GM19239 (cell line): ENCODE measurements at regions not wholly inside any gene's neighbourhood (a gene's known extent, or its start where the extent isn't known, plus 50 kb on each side); places are given as distances from the start of the nearest gene placed in this dataset.

Experiments
- DNase-seq: peaks from one replicate; pipeline ENCODE4 v3.0.0; 2011; ENCODE audit warnings: low spot score; ENCODE audit not compliant: insufficient read length
- FAIRE-seq: peaks from 2 replicates; lab custom pipeline; 2011; peaks lifted over from hg19 to GRCh38; lab: Jason Lieb, UNC

GRCh38 chr13:106145997-106146864 is 389.2 kb downstream of the EFNB2 start:
- DNase-seq, result no peak
- no peak for FAIRE-seq

DNA sequence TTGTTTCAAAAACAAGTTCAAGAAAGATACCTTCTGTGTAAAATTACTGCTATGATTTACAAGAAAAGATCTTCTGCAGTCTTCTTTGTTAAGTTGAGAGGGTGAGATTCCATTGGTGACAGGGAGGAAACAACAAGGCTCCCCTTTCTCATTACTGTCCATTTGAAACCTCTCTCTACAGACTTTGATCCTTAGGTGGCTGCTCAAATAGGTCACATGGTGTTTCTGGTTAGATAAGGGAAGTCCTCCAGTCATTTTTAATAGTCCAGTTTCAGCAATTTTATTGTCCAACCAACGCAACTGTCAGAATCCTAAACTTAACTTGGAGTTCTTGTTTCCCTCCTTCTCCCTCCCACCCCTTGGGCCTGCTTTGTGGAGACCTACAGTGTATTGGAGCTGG is 390.4 kb downstream of the EFNB2 start:
- FAIRE-seq (no peak), DNase-seq (no peak)

DNA sequence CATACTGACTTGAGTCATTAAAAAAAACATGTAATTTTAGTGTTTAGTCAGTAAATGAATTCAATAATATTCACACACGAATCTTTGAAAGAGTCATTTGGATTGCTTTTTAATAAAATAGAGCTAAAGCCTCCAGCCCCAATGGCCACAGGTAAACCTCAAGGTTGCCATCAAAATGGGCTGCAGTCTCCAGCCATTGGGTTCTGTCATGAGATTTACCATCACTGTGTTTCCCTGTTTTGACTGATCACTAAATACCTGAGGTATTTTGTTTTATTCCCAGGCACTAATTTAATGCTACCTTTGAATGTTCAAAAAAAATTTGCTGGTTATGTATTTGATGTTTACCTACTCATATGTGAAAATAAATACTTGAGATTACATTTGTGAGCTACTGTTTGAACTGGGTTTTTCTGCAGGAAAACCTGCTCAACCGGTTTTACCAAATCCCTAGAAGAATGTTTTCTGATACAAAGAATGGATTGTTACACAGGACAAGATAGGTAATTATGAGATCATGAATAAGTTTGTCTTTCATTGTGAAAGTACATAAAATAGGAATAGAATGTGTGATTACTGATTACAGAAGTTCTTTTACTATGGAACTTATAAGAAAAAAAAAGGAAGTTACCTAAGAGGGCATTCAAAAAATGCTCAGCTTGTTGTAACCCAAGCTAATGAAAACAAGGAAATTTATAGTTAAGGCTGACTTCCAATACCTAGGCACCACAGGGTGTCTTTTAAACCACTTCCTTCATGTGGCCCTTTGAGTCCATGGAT is 391.3 kb downstream of the EFNB2 start:
- DNase-seq (no peak), FAIRE-seq (no peak)

- no peak for FAIRE-seq
- DNase-seq, result no peak
These were observed 392.1 kb downstream of the EFNB2 start for GRCh38 chr13:106143392-106143791.

GRCh38 chr13:106140476-106140875 is 395.0 kb downstream of the EFNB2 start:
- FAIRE-seq (no peak), DNase-seq (no peak)

DNA sequence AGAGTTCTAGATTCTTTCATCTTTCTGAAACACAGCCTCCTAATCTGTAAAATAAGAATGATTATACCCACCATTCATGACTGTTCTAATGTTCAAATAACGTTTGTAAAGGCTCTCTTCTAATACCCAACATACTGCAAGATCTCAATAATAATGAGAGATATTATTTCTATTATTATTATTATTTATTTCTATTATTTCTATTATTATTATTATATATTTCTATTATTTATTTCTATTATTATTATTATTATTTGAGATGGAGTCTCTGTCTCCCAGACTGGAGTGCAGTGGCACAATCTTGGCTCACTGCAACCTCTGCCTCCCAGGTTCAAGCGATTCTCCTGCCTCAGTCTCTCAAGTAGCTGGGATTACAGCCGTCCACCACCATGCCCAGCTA is 395.5 kb downstream of the EFNB2 start:
- FAIRE-seq (no peak), DNase-seq (no peak)

- DNase-seq (no peak), FAIRE-seq (no peak)
These were observed 396.1 kb downstream of the EFNB2 start for GRCh38 chr13:106139377-106139776.

- no peak for FAIRE-seq
These were observed 396.8 kb downstream of the EFNB2 start for GRCh38 chr13:106138620-106139019.

DNA sequence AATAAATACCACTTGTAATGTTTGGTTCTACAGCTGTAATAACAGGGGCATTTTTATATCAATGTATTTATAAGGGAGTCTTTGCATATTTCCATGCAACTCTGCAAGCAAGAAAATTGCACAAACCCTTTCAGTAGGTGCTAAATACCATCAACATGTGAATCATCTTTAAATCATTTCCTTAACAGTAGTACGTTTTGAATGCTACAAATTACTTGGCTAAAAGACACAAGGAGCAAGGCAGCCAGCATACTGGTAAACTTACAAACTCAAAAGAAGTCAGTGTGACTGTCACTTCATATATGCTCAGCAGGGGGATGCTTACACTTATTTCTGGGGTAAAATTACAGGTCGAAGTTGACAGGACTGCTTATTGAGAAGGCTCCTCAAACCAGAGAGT is 402.4 kb downstream of the EFNB2 start:
- DNase-seq, result no peak

More at GRCh38 chr13:106138620-106139019, 396.8 kb downstream of the EFNB2 start:
- DNase-seq, result no peak

DNA sequence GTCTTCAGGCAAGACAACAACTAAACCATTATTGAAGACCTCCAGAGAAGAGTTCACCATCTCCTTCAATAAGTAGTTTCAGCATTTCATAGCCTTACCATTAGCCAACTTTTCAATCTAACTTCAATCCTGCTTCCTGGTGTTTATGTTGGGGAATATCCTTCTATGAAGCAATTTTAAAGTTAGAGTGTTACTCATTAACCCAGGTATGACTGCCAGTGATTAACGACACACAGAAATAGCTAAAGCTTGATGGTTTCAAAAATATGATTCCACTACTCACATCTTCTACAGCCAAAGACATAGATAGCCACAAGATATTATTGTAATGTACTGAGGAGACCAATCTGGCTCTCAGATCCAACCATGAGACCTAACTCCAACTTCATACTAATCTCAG is 403.2 kb downstream of the EFNB2 start:
- DNase-seq (no peak), FAIRE-seq (no peak)

More for the DNA sequence above, 402.4 kb downstream of the EFNB2 start:
- FAIRE-seq, result no peak

GRCh38 chr13:106129993-106130392 is 405.5 kb downstream of the EFNB2 start:
- FAIRE-seq (no peak), DNase-seq (no peak)

DNA sequence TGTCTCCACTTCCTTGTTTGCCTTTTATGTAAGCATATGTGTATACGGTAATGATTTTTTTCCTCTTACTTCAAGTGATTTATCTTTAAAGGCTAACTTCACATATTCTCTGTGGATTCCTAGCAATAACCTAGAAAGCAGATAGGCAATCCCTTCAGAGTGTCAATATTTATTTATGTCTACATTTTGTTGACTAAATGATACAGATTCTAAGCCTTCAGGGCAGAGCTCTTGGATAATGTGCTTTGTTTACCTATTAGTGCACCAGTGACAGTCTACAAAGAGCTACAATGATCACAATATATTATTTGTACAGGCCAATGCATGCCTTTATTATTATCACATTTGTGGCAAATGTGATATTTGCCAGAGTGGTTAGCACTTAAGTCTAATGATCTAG is 406.2 kb downstream of the EFNB2 start:
- no peak for DNase-seq
- FAIRE-seq, result no peak

- FAIRE-seq, result no peak
- DNase-seq, result no peak
These were observed 413.2 kb downstream of the EFNB2 start for GRCh38 chr13:106122234-106122633.

GRCh38 chr13:106121173-106121754 is 414.2 kb downstream of the EFNB2 start:
- FAIRE-seq, result no peak
- DNase-seq, result no peak

- DNase-seq (no peak), FAIRE-seq (no peak)
These were observed 416.5 kb downstream of the EFNB2 start for GRCh38 chr13:106118996-106119395.

GRCh38 chr13:106118050-106118449 is 417.4 kb downstream of the EFNB2 start:
- no peak for DNase-seq
- no peak for FAIRE-seq

- DNase-seq, result no peak
- no peak for FAIRE-seq
These were observed 417.8 kb downstream of the EFNB2 start for GRCh38 chr13:106117640-106118039.

- FAIRE-seq (no peak), DNase-seq (no peak)
These were observed 418.4 kb downstream of the EFNB2 start for GRCh38 chr13:106117035-106117434.

- FAIRE-seq (no peak), DNase-seq (no peak)
These were observed 420.4 kb downstream of the EFNB2 start for GRCh38 chr13:106115081-106115480.

DNA sequence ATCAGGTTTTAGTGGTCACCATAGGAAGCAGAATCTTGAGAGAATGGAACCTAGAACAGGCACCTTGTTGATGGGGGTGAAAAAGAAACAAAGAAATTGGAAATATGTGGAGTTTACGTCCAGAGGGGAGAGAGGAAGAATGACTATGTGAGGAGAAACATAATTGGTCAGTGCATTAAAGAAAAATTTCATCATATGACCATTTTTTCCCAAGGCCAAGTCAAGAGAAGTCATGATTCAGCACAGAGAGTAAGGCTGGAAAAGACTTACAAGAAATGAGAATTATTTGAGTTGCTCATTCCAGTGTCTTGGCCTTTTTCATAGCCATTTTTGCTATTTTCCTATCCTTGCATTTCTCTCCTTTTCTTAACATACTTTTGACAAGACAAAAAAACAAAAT is 421.7 kb downstream of the EFNB2 start:
- no peak for FAIRE-seq

DNA sequence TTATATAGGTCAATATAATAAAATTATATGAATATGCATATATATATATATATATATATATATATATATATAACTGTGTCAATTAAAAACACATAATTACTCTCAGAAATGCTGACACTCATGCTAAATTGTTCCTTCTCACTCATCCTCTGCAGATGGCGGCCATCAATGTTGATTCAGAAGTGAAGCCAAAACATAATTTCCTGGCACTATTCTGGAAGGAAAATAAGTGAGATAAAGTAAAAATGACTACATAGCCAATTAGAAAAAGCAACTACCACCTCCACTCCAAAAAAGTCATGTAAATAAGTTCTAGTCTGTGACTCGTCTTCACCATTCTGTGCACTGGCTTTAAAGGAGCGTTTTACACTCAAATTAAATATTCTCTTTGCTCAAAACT is 423.3 kb downstream of the EFNB2 start:
- FAIRE-seq, result no peak
- no peak for DNase-seq

More for the DNA sequence above, 421.7 kb downstream of the EFNB2 start:
- DNase-seq, result no peak
